ENCODE measurements at regions not wholly inside any gene's neighbourhood (a gene's known extent, or its start where the extent isn't known, plus 50 kb on each side); places are given as distances from the start of the nearest gene placed in this dataset.
A peak's percentile ranks its signal among the peaks of the same experiment; 100 is the strongest.

DNA sequence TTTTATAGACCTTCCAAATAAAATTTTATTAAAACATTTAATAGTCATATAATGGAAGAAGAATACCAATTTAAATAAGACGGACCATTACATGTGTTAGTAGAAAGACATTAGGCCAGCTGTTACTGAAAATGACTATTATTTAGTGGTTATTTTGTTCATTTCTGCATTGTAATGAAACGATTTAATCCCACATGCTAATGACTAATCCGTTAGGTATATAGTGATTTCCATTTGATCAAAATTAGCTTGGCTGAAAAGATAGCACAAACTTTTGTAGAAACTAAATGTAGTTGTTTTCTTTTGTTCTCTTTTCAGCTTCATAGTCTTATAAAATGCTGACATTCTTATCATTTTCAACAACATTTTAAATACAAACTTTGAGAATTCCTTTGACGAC is 556.1 kb upstream of the TENM3 start:
- CTCF ChIA-PET, result no interaction called here
- Mint-ChIP-seq H3K4me3 (ENCODE audit: unreplicated experiment) (no peak overlapping the region), H3K36me3 (ENCODE audit: insufficient read depth, unreplicated experiment) (peaks cover 7% of the 10 kb centered on the region), H3K27me3 (ENCODE audit: insufficient read depth, unreplicated experiment) (no peaks in the 10 kb centered on the region), H3K27ac (ENCODE audit: low read depth, unreplicated experiment) (no peak overlapping the region), H3K4me1 (ENCODE audit: insufficient read depth, unreplicated experiment) (peaks cover 14% of the 10 kb centered on the region), H3K9me3 (ENCODE audit: unreplicated experiment) (peaks cover 5% of the 10 kb centered on the region)
- TF ChIP-seq, protein P1, sequence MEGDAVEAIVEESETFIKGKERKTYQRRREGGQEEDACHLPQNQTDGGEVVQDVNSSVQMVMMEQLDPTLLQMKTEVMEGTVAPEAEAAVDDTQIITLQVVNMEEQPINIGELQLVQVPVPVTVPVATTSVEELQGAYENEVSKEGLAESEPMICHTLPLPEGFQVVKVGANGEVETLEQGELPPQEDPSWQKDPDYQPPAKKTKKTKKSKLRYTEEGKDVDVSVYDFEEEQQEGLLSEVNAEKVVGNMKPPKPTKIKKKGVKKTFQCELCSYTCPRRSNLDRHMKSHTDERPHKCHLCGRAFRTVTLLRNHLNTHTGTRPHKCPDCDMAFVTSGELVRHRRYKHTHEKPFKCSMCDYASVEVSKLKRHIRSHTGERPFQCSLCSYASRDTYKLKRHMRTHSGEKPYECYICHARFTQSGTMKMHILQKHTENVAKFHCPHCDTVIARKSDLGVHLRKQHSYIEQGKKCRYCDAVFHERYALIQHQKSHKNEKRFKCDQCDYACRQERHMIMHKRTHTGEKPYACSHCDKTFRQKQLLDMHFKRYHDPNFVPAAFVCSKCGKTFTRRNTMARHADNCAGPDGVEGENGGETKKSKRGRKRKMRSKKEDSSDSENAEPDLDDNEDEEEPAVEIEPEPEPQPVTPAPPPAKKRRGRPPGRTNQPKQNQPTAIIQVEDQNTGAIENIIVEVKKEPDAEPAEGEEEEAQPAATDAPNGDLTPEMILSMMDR (IDR thresholded peaks at IDR 0.05; ENCODE audit: unreplicated experiment), result no peak
- BruUV-seq (replicated peaks), result no TSS peak
- POLR2A ChIA-PET, result interaction anchor here (0.9 to 1.1 kb wide), 3 partner anchors 10 to 25 kb away, joined by 3 to 4 read pairs (median 3); no protein-coding TSS in a partner anchor
- no peak for DNase-seq (ENCODE audit: unreplicated experiment)
- intact Hi-C loops (cut with micrococcal nuclease), result loop anchor here (10.0 kb wide), 1 partner anchor 108 kb away; no protein-coding TSS in a partner anchor

GRCh38 chr4:181688432-181688831 is 554.8 kb upstream of the TENM3 start:
- Mint-ChIP-seq H3K27me3 (ENCODE audit: insufficient read depth, unreplicated experiment) (no peaks in the 10 kb centered on the region), H3K4me1 (ENCODE audit: insufficient read depth, unreplicated experiment) (peaks cover 14% of the 10 kb centered on the region), H3K9me3 (ENCODE audit: unreplicated experiment) (no peaks in the 10 kb centered on the region), H3K36me3 (ENCODE audit: insufficient read depth, unreplicated experiment) (no peaks in the 10 kb centered on the region), H3K4me3 (ENCODE audit: unreplicated experiment) (no peak overlapping the region), H3K27ac (ENCODE audit: low read depth, unreplicated experiment) (no peak overlapping the region)
- TF ChIP-seq, protein P1 (IDR thresholded peaks at IDR 0.05; ENCODE audit: unreplicated experiment), result no peak
- DNase-seq (ENCODE audit: unreplicated experiment), result peak; percentile 43
- CTCF ChIA-PET, result interaction anchor here (0.6 kb wide), 1 partner anchor 104 kb away, joined by 4 read pairs; no protein-coding TSS in a partner anchor
- POLR2A ChIA-PET, result no interaction called here
- no TSS peak for BruUV-seq (replicated peaks)
- intact Hi-C loops (cut with micrococcal nuclease), result loop anchor here (10.0 kb wide), 1 partner anchor 106 kb away; no protein-coding TSS in a partner anchor

- POLR2A ChIA-PET, result no interaction called here
- CTCF ChIA-PET, result interaction anchor here (0.6 kb wide), 1 partner anchor 104 kb away, joined by 4 read pairs; no protein-coding TSS in a partner anchor
- TF ChIP-seq, protein P1 (IDR thresholded peaks at IDR 0.05; ENCODE audit: unreplicated experiment), result no peak
- no peak for DNase-seq (ENCODE audit: unreplicated experiment)
- no peak overlapping the region for H3K4me3 Mint-ChIP-seq (ENCODE audit: unreplicated experiment)
- peaks cover 14% of the 10 kb centered on the region for H3K4me1 Mint-ChIP-seq (ENCODE audit: insufficient read depth, unreplicated experiment)
- intact Hi-C loops (cut with micrococcal nuclease), result loop anchor here (10.0 kb wide), 1 partner anchor 106 kb away; no protein-coding TSS in a partner anchor
- H3K27me3 Mint-ChIP-seq (ENCODE audit: insufficient read depth, unreplicated experiment), result no peaks in the 10 kb centered on the region
- no peaks in the 10 kb centered on the region for H3K9me3 Mint-ChIP-seq (ENCODE audit: unreplicated experiment)
- H3K27ac Mint-ChIP-seq (ENCODE audit: low read depth, unreplicated experiment), result no peak overlapping the region
- no peaks in the 10 kb centered on the region for H3K36me3 Mint-ChIP-seq (ENCODE audit: insufficient read depth, unreplicated experiment)
- BruUV-seq (replicated peaks), result no TSS peak
Measured at GRCh38 chr4:181688872-181689271, 554.3 kb upstream of the TENM3 start.

- Mint-ChIP-seq H3K4me1 (ENCODE audit: insufficient read depth, unreplicated experiment) (peaks cover 5% of the 10 kb centered on the region), H3K27ac (ENCODE audit: low read depth, unreplicated experiment) (no peak overlapping the region), H3K27me3 (ENCODE audit: insufficient read depth, unreplicated experiment) (no peaks in the 10 kb centered on the region), H3K4me3 (ENCODE audit: unreplicated experiment) (no peak overlapping the region), H3K36me3 (ENCODE audit: insufficient read depth, unreplicated experiment) (no peaks in the 10 kb centered on the region), H3K9me3 (ENCODE audit: unreplicated experiment) (no peaks in the 10 kb centered on the region)
- ChIA-PET POLR2A (no interaction called here), CTCF (no interaction called here)
- BruUV-seq (replicated peaks), result no TSS peak
- no peak for DNase-seq (ENCODE audit: unreplicated experiment)
- TF ChIP-seq, protein P1 (IDR thresholded peaks at IDR 0.05; ENCODE audit: unreplicated experiment), result no peak
- intact Hi-C loops (cut with micrococcal nuclease), result no loop called here
Measured at GRCh38 chr4:181690498-181690897, 552.7 kb upstream of the TENM3 start.
